NB4 (cell line): ENCODE measurements at regions not wholly inside any gene's neighbourhood (a gene's known extent, or its start where the extent isn't known, plus 50 kb on each side); places are given as distances from the start of the nearest gene placed in this dataset.
"Not testable (repeated sequence)": the region's sequence is repeated elsewhere in the genome, so short reads cannot be mapped to it uniquely, and the experiment has no call there.

ENCODE experiments used
- DNase-seq: peaks from one replicate; pipeline ENCODE4 v3.0.0; 2010; ENCODE audit warnings: low read depth
- H3K4me3 ChIP-seq: one replicate; pipeline ENCODE4 v1.5.1; 2011; ENCODE audit warnings: mild to moderate bottlenecking, low read depth, low read length, moderate library complexity
- CTCF ChIP-seq: IDR thresholded peaks from one replicate; pipeline ENCODE4 v1.5.1; 2012; ENCODE audit warnings: low read depth, low read length
- MYC ChIP-seq: IDR thresholded peaks from 2 replicates; pipeline ENCODE4 v1.6.1; 2011; ENCODE audit warnings: low read depth, low read length
- POLR2A ChIP-seq: IDR thresholded peaks from 2 replicates; pipeline ENCODE4 v1.6.1; 2011; ENCODE audit warnings: mild to moderate bottlenecking; ENCODE audit not compliant: insufficient read length; ENCODE audit errors: extremely low read depth

DNA sequence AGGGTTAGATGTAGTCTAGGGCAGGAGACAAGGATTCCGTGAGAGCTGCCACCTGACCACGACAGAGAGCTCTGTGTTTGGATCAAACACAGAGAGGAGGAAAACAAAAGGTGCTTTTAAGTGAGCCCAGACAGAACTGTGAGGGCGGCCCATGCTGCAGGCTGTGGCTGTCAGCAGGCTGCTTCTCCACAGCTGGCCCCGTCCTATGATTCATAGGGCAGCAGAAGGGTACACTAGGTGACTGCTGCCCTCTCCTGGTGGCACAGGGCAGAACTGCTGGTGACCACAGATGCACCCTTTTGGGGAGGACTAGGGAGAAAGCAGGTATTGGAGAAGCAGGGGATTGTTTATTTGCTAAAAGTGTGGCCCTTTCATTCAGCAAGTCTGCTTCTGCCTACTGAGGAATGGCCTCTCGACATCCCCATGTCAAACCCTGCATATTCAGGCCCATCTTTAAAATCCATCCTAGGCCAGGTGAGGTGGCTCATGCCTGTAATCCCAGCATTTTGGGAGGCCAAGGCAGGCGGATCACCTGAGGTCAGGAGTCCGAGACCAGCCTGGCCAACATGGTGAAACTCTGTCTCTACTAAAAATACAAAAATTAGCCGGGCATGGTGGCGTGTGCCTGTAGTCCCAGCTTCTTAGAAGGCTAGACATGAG lies 234.4 kb upstream of the FRG2C start:
- peak; percentile 48 for TF ChIP-seq CTCF
- not testable (repeated sequence) for H3K4me3 ChIP-seq
- DNase-seq: peak; percentile 71

GRCh38 chr3:75430406-75430805 lies 233.7 kb upstream of the FRG2C start:
- H3K4me3 ChIP-seq, DNase-seq: not testable (repeated sequence)

DNA sequence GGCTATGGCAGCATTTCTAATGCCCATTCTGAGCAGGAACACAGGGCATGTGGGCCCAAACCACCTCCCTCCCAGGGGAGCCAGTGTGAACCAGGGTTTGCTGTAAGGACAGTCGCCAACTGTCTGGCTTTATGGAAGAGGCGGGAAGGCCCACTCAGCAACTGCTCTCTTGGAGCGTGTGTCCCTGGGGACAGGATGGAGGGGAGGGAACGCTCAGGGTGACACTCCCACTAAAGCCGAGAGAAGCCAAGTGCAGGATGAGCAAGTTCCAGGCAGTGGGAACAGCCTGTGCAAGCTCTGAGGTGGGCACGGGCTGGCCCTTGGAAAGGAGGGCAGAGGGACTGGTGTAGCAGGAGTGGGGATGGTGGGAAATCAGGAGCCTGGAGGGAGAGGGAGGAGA lies 233.0 kb upstream of the FRG2C start:
- not testable (repeated sequence) for H3K4me3 ChIP-seq, DNase-seq

DNA sequence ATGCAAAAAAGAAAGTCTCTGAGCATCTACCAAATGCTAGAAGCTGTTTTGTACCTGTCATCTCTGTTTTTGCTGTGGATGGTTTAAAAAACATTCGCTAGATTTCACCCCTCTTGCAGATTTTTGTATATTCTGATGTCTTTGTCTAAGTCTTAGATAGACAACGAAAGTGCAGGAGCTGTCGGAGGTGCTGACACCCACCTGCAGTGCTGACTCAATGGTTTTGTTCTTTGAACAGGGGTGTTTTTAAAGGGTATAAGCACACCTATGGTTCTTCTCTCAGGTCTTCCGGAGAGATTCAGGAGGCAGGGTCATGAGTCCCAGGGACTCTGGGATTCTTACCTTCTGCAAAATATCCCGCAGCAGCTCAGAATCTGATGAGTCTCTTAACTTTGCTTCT lies 231.7 kb upstream of the FRG2C start:
- not testable (repeated sequence) for DNase-seq, H3K4me3 ChIP-seq

- peak; percentile 66 for DNase-seq
- not testable (repeated sequence) for H3K4me3 ChIP-seq
Observed at GRCh38 chr3:75432885-75433284, 231.2 kb upstream of the FRG2C start.

GRCh38 chr3:75433295-75433694 lies 230.8 kb upstream of the FRG2C start:
- not testable (repeated sequence) for H3K4me3 ChIP-seq, DNase-seq

DNA sequence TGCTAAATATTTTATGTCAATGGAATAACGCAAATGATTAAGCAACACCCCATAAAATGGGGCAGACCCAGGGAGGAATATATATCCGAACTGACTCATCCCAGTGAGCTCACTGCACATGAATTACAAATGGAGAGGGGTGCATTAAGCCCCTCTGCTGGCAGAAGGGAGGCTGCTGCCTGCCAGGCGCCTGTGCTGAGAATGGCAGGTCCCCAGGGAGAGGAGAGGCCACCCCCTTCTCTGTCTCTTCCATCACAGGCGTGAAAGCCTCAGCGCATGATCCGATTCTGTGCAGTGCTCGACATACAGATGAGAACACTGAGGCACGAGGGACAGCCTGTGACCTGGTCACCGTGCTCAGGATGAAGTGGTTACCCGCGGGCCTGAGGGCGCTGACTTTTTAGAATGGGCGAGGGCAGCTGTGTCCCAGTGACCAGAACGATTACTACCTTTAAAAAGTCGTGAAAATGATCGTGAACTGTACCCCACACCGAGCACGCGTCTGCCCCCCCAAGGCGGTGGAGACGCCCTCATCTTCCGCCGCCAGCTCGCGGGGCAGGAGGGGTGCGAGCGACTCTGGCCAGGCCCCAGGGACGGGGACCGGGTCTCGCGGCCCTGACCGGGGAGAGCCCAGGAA lies 229.7 kb upstream of the FRG2C start:
- peak overlapping the region; percentile 66 for H3K4me3 ChIP-seq
- DNase-seq: peak; percentile 71

GRCh38 chr3:75434913-75435793 lies 229.0 kb upstream of the FRG2C start:
- peak; percentile 95 for DNase-seq
- TF ChIP-seq MYC: peak; percentile 48
- peak; percentile 31 for TF ChIP-seq POLR2A

DNA sequence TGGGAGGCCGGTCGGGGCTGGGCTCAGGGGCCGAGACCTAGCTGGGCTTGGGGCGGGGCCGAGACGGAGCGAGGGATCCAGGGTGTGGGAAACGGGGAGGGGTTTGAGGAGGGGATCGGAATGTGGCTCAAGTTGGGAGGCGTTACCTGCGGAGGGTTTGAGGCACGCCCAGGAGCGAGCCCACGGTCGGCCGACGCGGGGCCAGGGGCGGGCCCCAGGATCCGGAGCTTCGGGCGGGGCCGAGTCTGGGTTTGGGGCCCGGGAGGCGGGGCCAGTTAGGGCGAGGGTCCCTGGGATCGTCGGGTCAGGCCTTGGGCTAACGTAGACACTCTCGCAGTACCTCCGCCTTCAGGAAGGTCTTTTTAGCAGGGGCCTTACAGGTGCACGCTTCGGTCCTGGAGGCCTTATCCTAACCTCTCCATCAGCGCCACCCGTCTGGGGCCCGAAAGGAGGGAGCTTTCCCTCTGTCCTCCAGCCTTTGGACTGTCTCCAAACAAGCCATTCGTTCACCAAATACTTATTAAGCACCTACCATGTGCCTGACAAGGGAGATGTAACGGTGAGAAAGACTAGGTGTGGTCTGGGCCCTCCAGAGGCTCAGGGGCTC lies 228.2 kb upstream of the FRG2C start:
- not testable (repeated sequence) for DNase-seq
- H3K4me3 ChIP-seq: peak overlapping the region; percentile 50

More at GRCh38 chr3:75434913-75435793, 229.0 kb upstream of the FRG2C start:
- peak overlapping the region; percentile 66 for H3K4me3 ChIP-seq

DNA sequence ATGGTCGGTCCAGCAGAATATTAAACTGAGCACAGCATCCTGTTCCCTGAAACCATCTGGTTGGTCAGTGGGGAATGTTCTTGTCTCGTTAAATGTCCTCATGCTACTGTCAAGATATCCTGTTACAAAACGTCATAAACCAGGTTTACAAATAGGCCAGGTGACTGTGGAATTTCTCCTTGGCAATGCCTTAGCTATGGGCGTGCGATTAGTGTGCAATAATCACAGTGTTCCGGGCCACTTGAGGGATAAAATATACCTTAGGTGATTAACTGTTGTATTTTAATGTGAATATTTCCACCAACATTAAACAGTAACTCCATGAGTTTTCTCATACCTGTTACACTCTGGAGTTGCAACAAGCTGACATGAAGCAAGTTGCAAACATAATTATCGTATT lies 223.1 kb upstream of the FRG2C start:
- not testable (repeated sequence) for H3K4me3 ChIP-seq, DNase-seq

GRCh38 chr3:75444634-75445033 lies 219.5 kb upstream of the FRG2C start:
- DNase-seq, H3K4me3 ChIP-seq: not testable (repeated sequence)

DNA sequence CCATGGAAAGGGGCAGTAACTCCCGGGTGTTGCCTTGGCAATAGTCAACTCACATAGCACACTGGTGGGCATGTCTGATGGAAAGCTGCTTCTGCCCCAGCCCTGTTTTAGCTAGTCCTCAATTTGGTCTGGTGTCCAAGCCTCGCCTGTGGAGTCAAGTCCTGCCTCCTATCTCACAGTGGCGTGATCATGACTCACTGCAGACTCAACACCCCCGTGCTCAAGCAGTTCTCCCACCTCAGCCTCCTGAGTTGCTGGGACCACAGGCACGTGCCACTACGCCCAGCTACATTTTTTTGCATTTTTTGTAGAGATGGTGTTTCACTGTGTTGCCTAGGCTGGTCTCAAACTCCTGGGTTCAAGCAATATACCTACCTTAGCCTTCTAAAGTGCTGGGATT lies 218.9 kb upstream of the FRG2C start:
- DNase-seq, H3K4me3 ChIP-seq: not testable (repeated sequence)

DNA sequence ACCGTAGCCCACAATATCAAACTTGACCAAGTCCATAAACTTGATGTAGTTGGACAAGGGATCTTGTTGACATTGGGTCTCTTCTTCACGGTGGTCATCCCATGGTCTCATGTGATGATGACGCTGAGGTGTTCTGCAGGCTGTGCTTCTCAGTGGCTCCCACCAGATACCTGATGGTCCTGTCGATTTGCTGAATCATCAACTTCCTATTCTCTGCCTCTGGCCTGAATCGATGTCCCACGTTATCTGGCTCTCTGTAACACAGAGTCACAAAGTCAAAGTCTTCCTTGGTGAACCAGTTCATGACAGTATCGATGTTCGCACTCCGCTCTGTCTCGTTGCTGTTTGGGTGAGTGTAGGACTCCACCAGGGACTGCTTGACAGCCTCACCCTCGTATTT lies 217.2 kb upstream of the FRG2C start:
- not testable (repeated sequence) for DNase-seq, H3K4me3 ChIP-seq

- DNase-seq: not testable (repeated sequence)
Observed at GRCh38 chr3:75453328-75453727, 210.8 kb upstream of the FRG2C start.

GRCh38 chr3:75453839-75454238 lies 210.3 kb upstream of the FRG2C start:
- not testable (repeated sequence) for DNase-seq, H3K4me3 ChIP-seq

More at GRCh38 chr3:75453328-75453727, 210.8 kb upstream of the FRG2C start:
- H3K4me3 ChIP-seq: not testable (repeated sequence)

DNA sequence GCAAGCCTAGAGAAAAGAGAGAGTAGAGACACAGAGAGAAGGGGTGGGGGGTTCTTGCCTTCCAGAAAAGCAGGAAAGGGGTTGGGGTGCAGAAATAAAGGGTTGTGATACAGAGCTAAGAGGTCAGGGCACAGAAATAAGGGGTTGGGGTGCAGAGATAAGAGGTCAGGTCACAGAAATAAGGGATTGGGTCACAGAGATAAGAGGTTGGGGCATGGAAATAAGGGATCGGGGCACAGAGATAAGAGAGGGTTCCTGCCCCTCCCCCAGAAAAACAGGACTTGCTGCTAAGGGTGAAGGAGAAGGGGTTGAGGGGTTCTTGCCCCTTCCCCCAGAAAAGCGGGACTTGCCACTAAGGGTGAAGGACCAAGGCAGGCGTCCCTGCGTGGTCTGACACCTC lies 189.6 kb upstream of the FRG2C start:
- not testable (repeated sequence) for DNase-seq, H3K4me3 ChIP-seq

- not testable (repeated sequence) for H3K4me3 ChIP-seq
- DNase-seq: peak; percentile 21
Observed at GRCh38 chr3:75496600-75496999, 167.5 kb upstream of the FRG2C start.
